HCT116 (cell line): ENCODE measurements at regions not wholly inside any gene's neighbourhood (a gene's known extent, or its start where the extent isn't known, plus 50 kb on each side); places are given as distances from the start of the nearest gene placed in this dataset.

Experiments
- ATAC-seq: fragments of 200-7000 bp; cut with Tn5 transposase; 2 replicates; pipeline ENCODE4 v1.9.1; 2020; ENCODE audit warnings: mild to moderate bottlenecking, moderate library complexity
- BruUV-seq: library from RNA; stranded (reverse); fragments of 400-500 nt; replicated peaks from 2 replicates; lab custom pipeline; 2021; lab: Mats Ljungman, UMichigan
- CTCF ChIA-PET: fragments of 300-600 bp; sonication (Branson Sonifier 250); formaldehyde crosslinking; loops from one replicate; lab custom pipeline; 2021; ENCODE audit warnings: antibody characterized with exemption; lab: Charles Lee
- POLR2A ChIA-PET: fragments of 300-600, 350-600 bp; sonication (Branson Sonifier 250); formaldehyde crosslinking; loops from one replicate; lab custom pipeline; 2021; ENCODE audit warnings: antibody characterized with exemption; lab: Charles Lee
- RAD21 ChIA-PET, 2 experiments: fragments of 300-600 bp; sonication (Branson Sonifier 250); formaldehyde crosslinking; loops; one replicate each; lab custom pipeline; 2023; ENCODE audit warnings: low total read pairs in 2 of 2; ENCODE audit not compliant: uncharacterized antibody in 2 of 2, unreplicated experiment in 2 of 2, low non-redundant PET in 1 of 2; lab: Charles Lee
- DNase-seq: peaks from one replicate; pipeline ENCODE4 v3.0.0-alpha.2; 2010; ENCODE audit warnings: low read depth, low spot score
- H2AFZ ChIP-seq: fragments of 200-600 bp; shearing (Covaris generic), sonication (generic); 2 replicates; pipeline ENCODE4 v1.6.1; 2017; ENCODE audit warnings: low read depth, mixed run types, mixed read lengths, antibody characterized with exemption, low read length; ENCODE audit not compliant: poor library complexity, severe bottlenecking
- H3K27ac ChIP-seq: 2 replicates; pipeline ENCODE4 v1.5.1; 2012; ENCODE audit warnings: low read depth, low read length
- H3K27me3 ChIP-seq: fragments of 200-600 bp; sonication (generic); 2 replicates; pipeline ENCODE4 v1.6.1; 2016; ENCODE audit warnings: mixed run types, low read length, mixed read lengths; ENCODE audit not compliant: insufficient read depth
- H3K36me3 ChIP-seq, 2 experiments: fragments of 200-500 bp in 1 of 2; fragments of 200-600 bp in 1 of 2; sonication (Bioruptor generic) in 1 of 2; sonication (generic) in 1 of 2; 2 replicates each; pipeline versions ENCODE4 v1.5.1 to v1.6.1; 2014 to 2016; ENCODE audit warnings: low read length in 2 of 2, inconsistent platforms in 1 of 2, mixed read lengths in 1 of 2, mixed run types in 1 of 2; ENCODE audit not compliant: insufficient read depth in 2 of 2, control insufficient read depth in 1 of 2
- H3K4me1 ChIP-seq, 2 experiments: fragments of 200-600 bp in 1 of 2; sonication (generic) in 1 of 2; 2 replicates each; pipeline versions ENCODE4 v1.5.1 to v1.6.1; 2012 to 2017; ENCODE audit warnings: low read length in 2 of 2, inconsistent platforms in 1 of 2, mild to moderate bottlenecking in 1 of 2, mixed read lengths in 1 of 2, mixed run types in 1 of 2, moderate library complexity in 1 of 2; ENCODE audit not compliant: insufficient read depth in 2 of 2, control insufficient read depth in 1 of 2
- H3K4me2 ChIP-seq: fragments of 200-600 bp; sonication (generic); 2 replicates; pipeline ENCODE4 v1.6.1; 2017; ENCODE audit warnings: mixed run types, low read length, mixed read lengths
- H3K4me3 ChIP-seq, 2 experiments: fragments of 200-600 bp in 1 of 2; sonication (generic) in 1 of 2; replicated peaks in 1 of 2; 2 replicates each; pipeline ENCODE4 v1.5.1; 2011 to 2016; ENCODE audit warnings: low read length in 2 of 2, control low read depth in 1 of 2, low read depth in 1 of 2, mild to moderate bottlenecking in 1 of 2, mixed read lengths in 1 of 2, mixed run types in 1 of 2
- H3K79me2 ChIP-seq: fragments of 200-600 bp; sonication (generic); 2 replicates; pipeline ENCODE4 v1.6.1; 2017; ENCODE audit warnings: mild to moderate bottlenecking, mixed run types, low read length, moderate library complexity, mixed read lengths; ENCODE audit not compliant: insufficient read depth
- H3K9ac ChIP-seq: fragments of 200-600 bp; sonication (generic); 2 replicates; pipeline ENCODE4 v1.6.1; 2016; ENCODE audit warnings: low read length, mixed read lengths
- H3K9me2 ChIP-seq: fragments of 200-600 bp; sonication (generic), shearing (Covaris generic); 2 replicates; pipeline ENCODE4 v1.6.1; 2017; ENCODE audit warnings: mixed run types, mild to moderate bottlenecking, moderate library complexity; ENCODE audit not compliant: insufficient read depth
- H3K9me3 ChIP-seq, 2 experiments: fragments of 200-500 bp in 1 of 2; fragments of 200-600 bp in 1 of 2; sonication (Bioruptor generic) in 1 of 2; sonication (generic) in 1 of 2; 2 replicates each; pipeline ENCODE4 v1.6.1; 2014 to 2017; ENCODE audit warnings: low read length in 2 of 2, mixed read lengths in 2 of 2, inconsistent platforms in 1 of 2, low read depth in 1 of 2, mild to moderate bottlenecking in 1 of 2, mixed run types in 1 of 2, moderate library complexity in 1 of 2; ENCODE audit not compliant: control insufficient read depth in 1 of 2, insufficient read depth in 1 of 2
- H4K20me1 ChIP-seq: fragments of 200-600 bp; sonication (generic), shearing (Covaris generic); 2 replicates; pipeline ENCODE4 v1.6.1; 2017; ENCODE audit warnings: mixed run types, mild to moderate bottlenecking, moderate library complexity; ENCODE audit not compliant: insufficient read depth
- EZH2 ChIP-seq: fragments of 200-600 bp; sonication (generic); IDR thresholded peaks from 2 replicates; pipeline ENCODE4 v1.6.1; 2017; ENCODE audit warnings: antibody characterized with exemption, mixed run types
- EZH2phosphoT487 ChIP-seq: fragments of 200-600 bp; IDR thresholded peaks from 2 replicates; pipeline ENCODE4 v1.6.1; 2018; ENCODE audit warnings: antibody characterized with exemption, borderline replicate concordance
- FOSL1 ChIP-seq: IDR thresholded peaks from 2 replicates; pipeline ENCODE4 v1.6.1; 2012; ENCODE audit warnings: low read depth
- JUND ChIP-seq: IDR thresholded peaks from 2 replicates; pipeline ENCODE4 v1.6.1; 2012
- POLR2A ChIP-seq: IDR thresholded peaks from 2 replicates; pipeline ENCODE4 v1.7.0; 2011; ENCODE audit warnings: borderline replicate concordance; ENCODE audit not compliant: insufficient read depth, insufficient read length; ENCODE audit errors: extremely low read depth
- intact Hi-C: fragments of 100-400 bp; cut with micrococcal nuclease; formaldehyde crosslinking; loops from 2 replicates; pipeline ENCODE4 v1.10.0; 2022
- TF ChIP-seq, protein P1 (sequence below), 3 experiments: fragments of 200-600 bp in 1 of 3; sonication (generic) in 1 of 3; IDR thresholded peaks in 2 of 3; conservative IDR thresholded peaks in 1 of 3; 2 replicates each; pipeline ENCODE4 v1.5.1; 2012 to 2017; ENCODE audit warnings: low read depth in 2 of 3, low read length in 2 of 3, antibody characterized with exemption in 1 of 3, borderline replicate concordance in 1 of 3, control low read depth in 1 of 3, mild to moderate bottlenecking in 1 of 3, mixed read lengths in 1 of 3, mixed run types in 1 of 3, moderate library complexity in 1 of 3; ENCODE audit not compliant: insufficient read depth in 1 of 3
- TF ChIP-seq, protein P2 (sequence below): IDR thresholded peaks from 2 replicates; pipeline ENCODE4 v1.6.1; 2012

DNA sequence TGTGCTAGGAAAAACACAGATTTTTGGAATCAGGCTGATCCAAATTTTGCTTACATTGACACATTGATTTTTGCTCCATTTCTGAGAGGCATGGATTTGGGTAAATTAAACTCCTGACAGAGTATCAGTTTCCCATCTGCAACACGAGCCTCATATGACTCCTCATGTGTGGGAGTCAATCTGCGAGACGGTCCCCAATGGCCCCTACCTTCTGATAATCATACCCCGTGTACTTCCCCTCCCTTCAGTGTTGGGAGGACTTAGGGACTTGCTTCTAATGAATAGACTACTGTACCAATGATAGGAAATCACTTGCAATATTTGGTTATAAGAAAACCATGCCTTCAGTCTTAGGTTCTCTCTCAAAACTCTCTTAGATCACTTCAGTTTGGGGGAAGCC, 302.7 kb downstream of the ETS1 start:
- Histone ChIP-seq H3K27me3 (peaks cover 13% of the 10 kb centered on the region; the same call in 1 of the 2 replicates), H3K9ac (no peak overlapping the region), H3K9me2 (no peaks in the 10 kb centered on the region), H3K79me2 (no peaks in the 10 kb centered on the region), H3K27ac (no peak overlapping the region), H4K20me1 (no peaks in the 10 kb centered on the region), H3K4me2 (no peak overlapping the region), H3K4me1 (no peaks in the 10 kb centered on the region), H3K4me3 (no peak overlapping the region), H3K9me3 (no peaks in the 10 kb centered on the region), H2AFZ (no peak overlapping the region), H3K36me3 (no peaks in the 10 kb centered on the region)
- ATAC-seq (no peak), DNase-seq (no peak)
- BruUV-seq = no TSS peak
- RAD21 ChIA-PET = no interaction called here
- TF ChIP-seq JUND (no peak), FOSL1 (no peak), POLR2A (no peak), EZH2 (no peak)
- TF ChIP-seq, protein P1, sequence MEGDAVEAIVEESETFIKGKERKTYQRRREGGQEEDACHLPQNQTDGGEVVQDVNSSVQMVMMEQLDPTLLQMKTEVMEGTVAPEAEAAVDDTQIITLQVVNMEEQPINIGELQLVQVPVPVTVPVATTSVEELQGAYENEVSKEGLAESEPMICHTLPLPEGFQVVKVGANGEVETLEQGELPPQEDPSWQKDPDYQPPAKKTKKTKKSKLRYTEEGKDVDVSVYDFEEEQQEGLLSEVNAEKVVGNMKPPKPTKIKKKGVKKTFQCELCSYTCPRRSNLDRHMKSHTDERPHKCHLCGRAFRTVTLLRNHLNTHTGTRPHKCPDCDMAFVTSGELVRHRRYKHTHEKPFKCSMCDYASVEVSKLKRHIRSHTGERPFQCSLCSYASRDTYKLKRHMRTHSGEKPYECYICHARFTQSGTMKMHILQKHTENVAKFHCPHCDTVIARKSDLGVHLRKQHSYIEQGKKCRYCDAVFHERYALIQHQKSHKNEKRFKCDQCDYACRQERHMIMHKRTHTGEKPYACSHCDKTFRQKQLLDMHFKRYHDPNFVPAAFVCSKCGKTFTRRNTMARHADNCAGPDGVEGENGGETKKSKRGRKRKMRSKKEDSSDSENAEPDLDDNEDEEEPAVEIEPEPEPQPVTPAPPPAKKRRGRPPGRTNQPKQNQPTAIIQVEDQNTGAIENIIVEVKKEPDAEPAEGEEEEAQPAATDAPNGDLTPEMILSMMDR (IDR thresholded peaks at IDR 0.05 in 2 of 3, conservative IDR thresholded peaks at IDR 0.05 in 1 of 3; ENCODE audit: borderline replicate concordance in 1 of 3, insufficient read depth in 1 of 3, low read depth in 2 of 3, low read length in 2 of 3) = no peak
- TF ChIP-seq, protein P2, sequence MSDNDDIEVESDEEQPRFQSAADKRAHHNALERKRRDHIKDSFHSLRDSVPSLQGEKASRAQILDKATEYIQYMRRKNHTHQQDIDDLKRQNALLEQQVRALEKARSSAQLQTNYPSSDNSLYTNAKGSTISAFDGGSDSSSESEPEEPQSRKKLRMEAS = no peak
- POLR2A ChIA-PET = no interaction called here
- intact Hi-C loops = loop anchor here (10.0 kb wide), 1 partner anchor 250 kb away; no protein-coding TSS in a partner anchor
- CTCF ChIA-PET = no interaction called here

DNA sequence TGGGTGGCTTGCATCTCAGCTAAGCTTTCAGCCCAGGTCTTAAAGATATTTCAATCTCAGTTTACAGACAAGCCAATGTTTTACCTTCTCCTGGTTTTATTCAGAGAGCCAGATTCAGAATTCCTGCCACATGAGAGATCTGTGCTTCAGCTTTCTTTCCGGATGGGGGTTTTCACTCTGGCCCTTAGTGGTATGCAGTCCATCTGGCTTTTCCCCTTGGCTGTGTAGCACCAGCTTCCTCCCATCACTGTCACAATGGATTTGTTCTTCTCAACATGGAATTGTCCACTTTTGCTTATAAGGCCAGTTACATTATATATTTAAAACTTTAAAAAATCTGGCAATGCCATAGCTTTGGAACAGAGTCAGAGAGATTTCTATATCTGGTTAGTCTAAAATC, 303.9 kb downstream of the ETS1 start:
- Histone ChIP-seq H3K79me2 (no peaks in the 10 kb centered on the region), H3K4me3 (no peak overlapping the region), H3K9me3 (no peaks in the 10 kb centered on the region), H2AFZ (no peak overlapping the region), H3K27ac (no peak overlapping the region), H3K4me1 (no peaks in the 10 kb centered on the region), H3K36me3 (no peaks in the 10 kb centered on the region), H3K9ac (no peak overlapping the region), H4K20me1 (no peaks in the 10 kb centered on the region), H3K27me3 (peaks cover 13% of the 10 kb centered on the region; the same call in 1 of the 2 replicates), H3K9me2 (no peaks in the 10 kb centered on the region), H3K4me2 (no peak overlapping the region)
- DNase-seq (no peak), ATAC-seq (no peak)
- ChIA-PET RAD21 (interaction anchor here in 1 of 2 experiments (0.8 kb wide), 1 partner anchor 111 kb away, joined by 3 read pairs; no protein-coding TSS in a partner anchor), CTCF (interaction anchor here (1.5 kb wide), 1 partner anchor 126 kb away, joined by 4 read pairs; no protein-coding TSS in a partner anchor), POLR2A (no interaction called here)
- intact Hi-C loops = loop anchor here (10.0 kb wide), 1 partner anchor 249 kb away; no protein-coding TSS in a partner anchor
- TF ChIP-seq EZH2phosphoT487 = no peak
- TF ChIP-seq, protein P1 (IDR thresholded peaks at IDR 0.05 in 2 of 3, conservative IDR thresholded peaks at IDR 0.05 in 1 of 3; ENCODE audit: borderline replicate concordance in 1 of 3, insufficient read depth in 1 of 3, low read depth in 2 of 3, low read length in 2 of 3) = no peak
- BruUV-seq = no TSS peak
